Trophoblast cell (in vitro differentiated cells and primary cell): ENCODE measurements at regions not wholly inside any gene's neighbourhood (a gene's known extent, or its start where the extent isn't known, plus 50 kb on each side); places are given as distances from the start of the nearest gene placed in this dataset.

Source experiments
- DNase-seq, 2 donors: peaks; one replicate each; pipeline ENCODE4 v3.0.0-alpha.2; 2016
- H2AFZ ChIP-seq: 2 replicates; pipeline ENCODE4 v1.6.1; 2013; ENCODE audit warnings: low read length, moderate library complexity, mild to moderate bottlenecking; ENCODE audit not compliant: insufficient read depth, poor library complexity
- H2AK5ac ChIP-seq: 2 replicates; pipeline ENCODE4 v1.6.1; 2013; ENCODE audit warnings: mild to moderate bottlenecking, low read length
- H2BK120ac ChIP-seq: 2 replicates; pipeline ENCODE4 v1.6.1; 2013; ENCODE audit warnings: low read length, mild to moderate bottlenecking, moderate library complexity; ENCODE audit not compliant: insufficient read depth, poor library complexity
- H2BK12ac ChIP-seq: 2 replicates; pipeline ENCODE4 v1.6.1; 2013; ENCODE audit warnings: mild to moderate bottlenecking, low read length, moderate library complexity
- H2BK5ac ChIP-seq: 2 replicates; pipeline ENCODE4 v1.6.1; 2013; ENCODE audit warnings: low read length, low read depth, moderate library complexity, mild to moderate bottlenecking; ENCODE audit not compliant: poor library complexity
- H3K14ac ChIP-seq: 2 replicates; pipeline ENCODE4 v1.6.1; 2013; ENCODE audit warnings: mild to moderate bottlenecking, low read length
- H3K18ac ChIP-seq: 2 replicates; pipeline ENCODE4 v1.6.1; 2013; ENCODE audit warnings: mild to moderate bottlenecking, low read length
- H3K23ac ChIP-seq: 2 replicates; pipeline ENCODE4 v1.6.1; 2013; ENCODE audit warnings: low read length
- H3K27ac ChIP-seq: 2 replicates; pipeline ENCODE4 v1.5.1; 2013; ENCODE audit warnings: low read depth, mild to moderate bottlenecking, inconsistent platforms, low read length, moderate library complexity
- H3K27me3 ChIP-seq: 2 replicates; pipeline ENCODE4 v1.6.1; 2013; ENCODE audit warnings: inconsistent platforms, mild to moderate bottlenecking, low read length, moderate library complexity; ENCODE audit not compliant: insufficient read depth
- H3K36me3 ChIP-seq, 2 experiments: 1 replicate in 1 of 2; 2 replicates in 1 of 2; pipeline ENCODE4 v1.6.1; 2013; ENCODE audit warnings: low read length in 2 of 2, mild to moderate bottlenecking in 2 of 2, moderate library complexity in 1 of 2; ENCODE audit not compliant: insufficient read depth in 2 of 2, control insufficient read depth in 1 of 2
- H3K4ac ChIP-seq: 2 replicates; pipeline ENCODE4 v1.6.1; 2013; ENCODE audit warnings: low read depth, mild to moderate bottlenecking, low read length, moderate library complexity
- H3K4me1 ChIP-seq, 2 experiments: 1 replicate in 1 of 2; 2 replicates in 1 of 2; pipeline ENCODE4 v1.6.1; 2013; ENCODE audit warnings: low read length in 2 of 2, mild to moderate bottlenecking in 2 of 2, moderate library complexity in 1 of 2; ENCODE audit not compliant: insufficient read depth in 2 of 2, control insufficient read depth in 1 of 2
- H3K4me2 ChIP-seq: 2 replicates; pipeline ENCODE4 v1.6.1; 2013; ENCODE audit warnings: inconsistent platforms, mild to moderate bottlenecking, low read length, moderate library complexity
- H3K4me3 ChIP-seq: 2 replicates; pipeline ENCODE4 v1.5.1; 2013; ENCODE audit warnings: mild to moderate bottlenecking, low read depth, low read length, inconsistent platforms
- H3K79me1 ChIP-seq: one replicate; pipeline ENCODE4 v1.6.1; 2013; ENCODE audit warnings: low read length
- H3K79me2 ChIP-seq: 2 replicates; pipeline ENCODE4 v1.6.1; 2013; ENCODE audit warnings: low read length, mild to moderate bottlenecking; ENCODE audit not compliant: control insufficient read depth, insufficient read depth, poor library complexity
- H3K9ac ChIP-seq: 2 replicates; pipeline ENCODE4 v1.6.1; 2013; ENCODE audit warnings: mild to moderate bottlenecking, low read length
- H3K9me3 ChIP-seq: 2 replicates; pipeline ENCODE4 v1.6.1; 2013; ENCODE audit warnings: low read depth, mild to moderate bottlenecking, control low read depth, inconsistent platforms, low read length; ENCODE audit not compliant: insufficient read depth
- H4K12ac ChIP-seq: 2 replicates; pipeline ENCODE4 v1.6.1; 2013; ENCODE audit warnings: low read depth, mild to moderate bottlenecking, low read length, moderate library complexity
- H4K8ac ChIP-seq: 2 replicates; pipeline ENCODE4 v1.6.1; 2013; ENCODE audit warnings: low read depth, mild to moderate bottlenecking, low read length, moderate library complexity
- H4K91ac ChIP-seq: one replicate; pipeline ENCODE4 v1.6.1; 2013; ENCODE audit warnings: low read depth, mild to moderate bottlenecking, low read length, moderate library complexity
- WGBS: extraction: QIAGEN DNeasy Blood & Tissue Kit; methylation state at CpG from one replicate; pipeline ENCODE4 v1.1.7; 2013; ENCODE audit warnings: missing lambda C conversion rate; ENCODE audit not compliant: insufficient read length, insufficient coverage; ENCODE audit errors: extremely low coverage; 5-methylcytosine and 5-hydroxymethylcytosine counted together

- Histone ChIP-seq H2BK5ac (no peak overlapping the region), H3K9me3 (no peaks in the 10 kb centered on the region), H2BK120ac (no peak overlapping the region), H4K91ac (no peak overlapping the region), H3K4me3 (no peak overlapping the region), H3K23ac (no peak overlapping the region), H3K4me1 (peaks cover 0 to 2% of the 10 kb centered on the region in 2 experiments), H3K9ac (no peak overlapping the region), H3K27ac (no peak overlapping the region), H3K4me2 (no peak overlapping the region), H2BK12ac (no peak overlapping the region), H3K79me1 (peaks cover 6% of the 10 kb centered on the region), H3K36me3 (no peaks in the 10 kb centered on the region), H3K79me2 (peaks cover 1% of the 10 kb centered on the region), H2AK5ac (no peak overlapping the region), H2AFZ (no peak overlapping the region), H3K4ac (no peak overlapping the region), H4K12ac (no peak overlapping the region), H3K14ac (no peak overlapping the region), H3K27me3 (no peaks in the 10 kb centered on the region), H4K8ac (no peak overlapping the region), H3K18ac (no peak overlapping the region)
- peak in 1 of 2 donors; percentile 19 for DNase-seq
- WGBS, result no CpG with 5 or more reads among the region's 2 CpGs
Observed at GRCh38 chr12:91889059-91889458, 256.6 kb downstream of the BTG1 start.

DNA sequence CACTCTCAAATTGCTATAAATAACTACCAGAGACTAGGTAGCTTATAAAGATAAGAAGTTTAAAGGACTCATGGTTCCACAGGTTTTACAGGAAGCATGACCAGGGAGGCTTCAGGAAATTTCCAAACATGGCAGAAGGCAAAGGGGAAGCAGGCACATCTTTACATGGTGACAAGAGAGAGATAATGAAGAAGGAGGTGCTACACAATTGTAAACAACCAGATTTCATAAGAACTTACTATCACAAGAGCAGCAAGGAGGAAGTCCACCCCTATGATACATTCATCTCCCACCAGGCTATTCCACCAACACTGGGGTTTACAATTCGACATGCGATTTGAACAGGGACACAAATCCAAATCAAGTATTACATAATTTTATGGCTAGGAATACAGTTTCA, 257.7 kb downstream of the BTG1 start:
- no peak overlapping the region for H3K4me2 ChIP-seq
- H2AFZ ChIP-seq, result no peak overlapping the region
- H3K36me3 ChIP-seq, result no peaks in the 10 kb centered on the region
- H3K27ac ChIP-seq, result no peak overlapping the region
- no peak overlapping the region for H2BK5ac ChIP-seq
- no peaks in the 10 kb centered on the region for H3K4me1 ChIP-seq
- no peak for DNase-seq
- H3K4ac ChIP-seq, result no peak overlapping the region
- H3K9ac ChIP-seq, result no peak overlapping the region
- no peak overlapping the region for H3K4me3 ChIP-seq
- no peak overlapping the region for H4K12ac ChIP-seq
- H2BK120ac ChIP-seq, result no peak overlapping the region
- no peak overlapping the region for H2BK12ac ChIP-seq
- WGBS, result no CpG with 5 or more reads among the region's 2 CpGs
- no peak overlapping the region for H4K91ac ChIP-seq
- H3K79me1 ChIP-seq, result peaks cover 2% of the 10 kb centered on the region
- H3K9me3 ChIP-seq, result no peaks in the 10 kb centered on the region
- no peaks in the 10 kb centered on the region for H3K27me3 ChIP-seq
- H3K14ac ChIP-seq, result no peak overlapping the region
- H4K8ac ChIP-seq, result no peak overlapping the region
- no peak overlapping the region for H3K18ac ChIP-seq
- no peak overlapping the region for H3K23ac ChIP-seq
- H2AK5ac ChIP-seq, result no peak overlapping the region
- H3K79me2 ChIP-seq, result no peaks in the 10 kb centered on the region

GRCh38 chr12:91885851-91886731, 259.6 kb downstream of the BTG1 start:
- WGBS, result no CpG with 5 or more reads among the region's 5 CpGs
- DNase-seq, result peak; percentile 26 to 96
- Histone ChIP-seq H3K4me3 (no peak overlapping the region), H3K14ac (no peak overlapping the region), H3K79me2 (no peaks in the 10 kb centered on the region), H3K9ac (no peak overlapping the region), H3K79me1 (peaks cover 2% of the 10 kb centered on the region), H3K4me1 (no peaks in the 10 kb centered on the region), H3K4me2 (no peak overlapping the region), H3K9me3 (no peaks in the 10 kb centered on the region), H2BK12ac (no peak overlapping the region), H4K8ac (no peak overlapping the region), H4K91ac (no peak overlapping the region), H4K12ac (no peak overlapping the region), H3K18ac (no peak overlapping the region), H3K4ac (no peak overlapping the region), H3K27ac (no peak overlapping the region), H2BK120ac (no peak overlapping the region), H3K27me3 (no peaks in the 10 kb centered on the region), H2AK5ac (no peak overlapping the region), H2AFZ (no peak overlapping the region), H3K36me3 (no peaks in the 10 kb centered on the region), H2BK5ac (no peak overlapping the region), H3K23ac (no peak overlapping the region)

DNA sequence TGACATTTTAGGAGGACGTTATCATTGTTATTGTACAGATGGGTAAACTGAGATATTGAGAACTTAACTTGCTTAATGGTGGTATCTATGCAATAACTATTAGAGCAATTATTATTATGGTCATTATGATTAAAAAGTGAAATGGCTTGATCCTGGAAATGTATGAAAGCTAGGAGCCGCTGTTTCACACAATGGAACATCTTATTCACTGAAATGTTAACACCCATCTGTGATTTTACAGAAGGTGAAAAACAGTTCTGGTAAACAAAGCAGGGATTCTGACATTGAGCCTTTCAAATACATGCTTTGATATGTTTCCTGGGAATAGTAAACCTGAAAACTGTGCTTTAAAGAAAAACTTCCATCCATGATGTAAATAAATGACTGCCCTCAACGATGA, 261.4 kb downstream of the BTG1 start:
- Histone ChIP-seq H3K9ac (no peak overlapping the region), H3K18ac (no peak overlapping the region), H2AK5ac (no peak overlapping the region), H3K4me3 (no peak overlapping the region), H4K8ac (no peak overlapping the region), H3K27me3 (no peaks in the 10 kb centered on the region), H3K27ac (no peak overlapping the region), H2BK5ac (no peak overlapping the region), H4K91ac (no peak overlapping the region), H3K4me2 (no peak overlapping the region), H4K12ac (no peak overlapping the region), H3K79me1 (peaks cover 2% of the 10 kb centered on the region), H3K36me3 (no peaks in the 10 kb centered on the region), H3K4ac (no peak overlapping the region), H2BK120ac (no peak overlapping the region), H3K14ac (no peak overlapping the region), H3K79me2 (no peaks in the 10 kb centered on the region), H2AFZ (no peak overlapping the region), H3K4me1 (no peaks in the 10 kb centered on the region), H2BK12ac (no peak overlapping the region), H3K9me3 (no peaks in the 10 kb centered on the region), H3K23ac (no peak overlapping the region)
- WGBS, result no CpG with 5 or more reads among the region's 3 CpGs
- DNase-seq, result no peak
